Left hindlimb (tissue), 1 donor: ENCODE measurements at regions not wholly inside any gene's neighbourhood (a gene's known extent, or its start where the extent isn't known, plus 50 kb on each side); places are given as distances from the start of the nearest gene placed in this dataset.
A peak's percentile ranks its signal among the peaks of the same experiment; 100 is the strongest.
"Not testable (repeated sequence)": the region's sequence is repeated elsewhere in the genome, so short reads cannot be mapped to it uniquely, and the experiment has no call there.

Experiments
- DNase-seq: peaks from one replicate; pipeline ENCODE4 v3.0.0-alpha.2; 2018

GRCh38 chr18:55918444-55918843 lies 330.5 kb upstream of the TCF4 start:
- no peak for DNase-seq

GRCh38 chr18:55912919-55913318 lies 324.9 kb upstream of the TCF4 start:
- no peak for DNase-seq

- no peak for DNase-seq
These were observed 324.1 kb upstream of the TCF4 start for GRCh38 chr18:55912071-55912470.

DNA sequence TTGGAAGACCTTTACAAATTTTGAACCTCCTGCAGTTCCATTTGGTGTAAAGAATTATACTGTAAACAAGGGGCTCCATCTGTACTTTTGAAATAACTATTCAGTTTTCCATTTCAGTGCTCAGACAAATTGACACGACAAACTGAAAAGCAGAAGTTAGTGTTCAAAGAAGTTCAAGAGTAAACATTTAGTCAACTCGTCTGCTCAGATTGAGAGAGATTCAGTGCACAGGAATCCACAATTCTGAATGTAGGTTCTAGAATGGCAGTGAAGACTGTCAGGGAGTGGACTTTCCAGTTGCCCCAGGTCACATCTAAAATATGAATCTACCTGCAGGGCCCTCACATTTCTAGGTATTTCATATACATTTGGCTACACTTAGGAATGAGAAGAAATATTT lies 322.3 kb upstream of the TCF4 start:
- DNase-seq, result no peak

DNA sequence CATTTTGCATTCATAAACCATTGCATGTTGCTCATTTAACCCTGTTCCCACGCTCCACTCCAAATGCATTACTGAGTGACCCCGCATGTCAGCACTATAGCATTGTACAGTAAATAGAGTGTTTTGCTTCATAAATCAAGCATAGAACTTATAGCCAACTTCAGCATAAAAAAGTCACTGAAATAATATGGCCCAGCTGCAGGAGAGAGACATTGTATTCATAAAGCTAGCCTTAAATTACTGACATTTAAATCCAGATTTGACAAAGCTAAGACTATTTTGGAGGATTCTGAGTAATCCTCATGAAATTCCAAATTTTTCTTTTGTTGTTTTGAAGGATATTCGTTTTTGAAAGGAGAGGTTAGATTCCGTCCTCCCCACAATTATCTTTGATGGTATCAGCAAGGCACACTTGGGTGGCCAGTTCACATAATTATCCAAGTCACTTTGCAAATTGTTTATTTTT lies 320.9 kb upstream of the TCF4 start:
- DNase-seq, result no peak

GRCh38 chr18:55907453-55908175 lies 319.6 kb upstream of the TCF4 start:
- DNase-seq, result peak; percentile 45

- DNase-seq, result no peak
These were observed 318.5 kb upstream of the TCF4 start for GRCh38 chr18:55906536-55906935.

DNA sequence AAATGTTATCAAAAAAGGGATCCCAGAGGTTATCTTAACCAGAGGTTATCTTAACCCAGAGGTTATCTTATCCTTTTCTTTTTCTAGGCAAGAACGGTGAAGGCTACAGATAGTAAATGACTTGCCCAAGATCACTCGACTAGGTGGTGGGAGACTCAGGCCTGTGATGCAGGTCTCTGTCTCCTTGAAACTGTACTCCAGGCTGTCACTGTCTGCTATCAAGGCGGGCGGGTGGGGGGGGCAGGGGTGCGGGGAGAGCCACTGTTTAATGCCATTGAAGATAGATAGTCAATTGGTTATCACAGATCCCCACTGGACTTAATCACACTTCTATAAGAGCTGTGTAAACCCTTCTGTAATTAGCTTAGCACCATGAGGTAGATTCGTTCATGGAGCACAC lies 315.9 kb upstream of the TCF4 start:
- no peak for DNase-seq

DNA sequence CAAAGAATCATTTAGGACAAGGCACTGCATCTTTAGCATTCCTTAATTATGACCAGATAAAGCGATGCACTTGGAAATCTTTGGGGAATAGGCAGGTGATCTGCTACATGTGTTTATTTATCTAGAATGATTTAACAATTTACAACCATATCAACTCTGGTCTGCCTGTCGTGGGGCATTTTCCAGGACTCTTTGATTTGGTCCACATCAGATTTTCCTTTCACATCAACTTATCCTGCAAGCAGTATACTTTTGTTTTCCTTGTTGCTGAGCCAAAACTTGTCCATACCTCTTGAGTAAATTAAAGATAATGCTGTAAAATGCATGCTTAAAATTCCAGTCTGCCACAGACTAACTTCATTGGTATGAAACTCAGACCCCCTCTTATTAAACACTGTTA lies 312.4 kb upstream of the TCF4 start:
- no peak for DNase-seq

DNA sequence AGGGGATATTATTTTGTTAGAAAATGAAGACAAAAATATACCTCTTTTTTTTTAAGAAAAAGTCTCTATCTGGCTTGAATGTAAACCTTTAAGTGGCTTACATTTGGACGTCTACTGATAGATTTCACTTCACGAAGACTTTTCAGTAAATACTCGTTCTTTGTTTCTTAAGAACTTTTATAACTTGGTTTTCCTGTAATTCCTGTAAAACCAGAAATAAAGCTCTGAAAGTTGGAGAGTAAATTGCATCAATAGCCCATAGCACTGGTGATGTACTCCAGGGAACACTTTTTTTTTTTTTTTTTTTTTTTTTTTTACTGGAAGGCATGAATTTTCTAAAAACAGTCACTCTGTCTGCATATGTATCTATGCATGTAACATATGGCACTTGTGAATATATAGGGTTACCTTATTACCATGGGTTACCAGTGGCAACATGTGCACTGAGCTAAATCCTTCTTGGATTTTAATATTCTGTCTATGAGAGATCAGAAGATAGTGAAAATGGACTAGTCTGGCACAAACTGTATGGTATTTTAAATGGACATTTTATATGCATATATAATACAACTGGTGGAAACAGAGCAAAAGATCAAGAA lies 309.2 kb upstream of the TCF4 start:
- DNase-seq, result no peak

DNA sequence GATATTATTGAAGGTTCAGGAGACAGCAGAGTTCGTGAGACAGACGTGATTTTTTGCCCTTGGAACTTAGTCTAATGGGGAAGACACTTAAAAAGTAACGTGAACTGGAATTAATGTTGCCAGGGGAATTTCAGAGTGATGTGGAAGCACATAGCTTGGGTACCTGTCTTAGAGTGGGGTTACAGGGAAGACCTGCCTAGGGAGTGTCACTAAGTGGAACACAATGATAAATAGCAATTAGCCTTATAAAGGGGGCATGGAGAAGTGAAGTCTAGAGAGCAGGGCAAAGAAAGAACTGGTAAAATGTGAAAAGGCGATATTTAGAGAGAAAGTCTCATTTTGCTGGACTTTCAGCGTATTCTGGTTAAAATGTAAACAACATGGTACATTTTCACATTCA lies 306.0 kb upstream of the TCF4 start:
- DNase-seq, result no peak

DNA sequence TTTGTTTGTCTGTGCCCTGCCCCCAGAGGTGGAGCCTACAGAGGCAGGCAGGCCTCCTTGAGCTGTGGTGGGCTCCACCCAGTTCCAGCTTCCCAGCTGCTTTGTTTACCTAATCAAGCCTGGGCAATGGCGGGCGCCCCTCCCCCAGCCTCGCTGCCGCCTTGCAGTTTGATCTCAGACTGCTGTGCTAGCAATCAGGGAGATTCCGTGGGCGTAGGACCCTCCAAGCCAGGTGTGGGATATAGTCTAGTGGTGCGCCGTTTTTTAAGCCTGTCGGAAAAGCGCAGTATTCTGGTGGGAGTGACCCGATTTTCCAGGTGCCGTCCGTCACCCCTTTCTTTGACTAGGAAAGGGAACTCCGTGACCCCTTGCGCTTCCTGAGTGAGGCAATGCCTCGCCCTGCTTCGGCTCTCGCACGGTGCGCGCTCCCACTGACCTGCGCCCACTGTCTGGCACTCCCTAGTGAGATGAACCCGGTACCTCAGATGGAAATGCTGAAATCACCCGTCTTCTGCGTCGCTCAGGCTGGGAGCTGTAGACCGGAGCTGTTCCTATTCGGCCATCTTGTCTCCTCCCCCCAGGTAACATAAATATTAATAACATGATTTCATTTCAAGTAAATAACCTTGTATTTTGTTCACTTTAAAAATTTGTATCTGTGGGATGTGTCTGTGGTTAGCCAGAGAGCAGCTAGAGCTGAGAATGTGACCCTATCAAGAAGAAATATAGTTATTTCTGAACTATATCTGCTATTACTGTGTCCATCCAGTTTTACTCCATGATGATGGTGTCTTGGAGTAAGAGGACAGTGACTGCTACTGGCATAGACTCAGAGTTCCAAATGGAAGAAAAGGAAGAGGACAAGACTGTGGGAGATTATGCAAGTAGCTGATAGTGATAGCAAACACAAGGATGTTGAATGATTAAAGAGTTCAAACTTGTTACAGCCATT lies 305.1 kb upstream of the TCF4 start:
- DNase-seq, result not testable (repeated sequence)

DNA sequence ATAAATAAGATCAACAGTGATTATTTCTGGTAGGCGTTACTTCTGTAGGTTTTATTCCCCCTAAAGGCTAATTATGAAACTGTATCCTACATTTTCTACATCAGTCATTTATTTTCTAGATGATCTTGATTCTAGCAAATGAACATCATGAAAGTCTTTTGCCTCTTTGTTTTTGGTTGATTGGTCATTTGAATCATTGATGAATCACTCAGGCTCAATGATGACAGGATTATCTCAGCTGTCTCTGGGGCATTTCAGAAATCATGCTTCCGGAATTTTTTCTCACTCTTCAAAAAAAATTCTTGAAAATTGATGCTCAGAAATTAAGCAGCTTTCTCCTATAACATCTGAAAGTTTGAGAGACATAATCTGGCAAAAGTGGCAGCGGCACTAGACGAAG lies 298.9 kb upstream of the TCF4 start:
- DNase-seq, result no peak

- no peak for DNase-seq
These were observed 296.5 kb upstream of the TCF4 start for GRCh38 chr18:55884498-55884897.

DNA sequence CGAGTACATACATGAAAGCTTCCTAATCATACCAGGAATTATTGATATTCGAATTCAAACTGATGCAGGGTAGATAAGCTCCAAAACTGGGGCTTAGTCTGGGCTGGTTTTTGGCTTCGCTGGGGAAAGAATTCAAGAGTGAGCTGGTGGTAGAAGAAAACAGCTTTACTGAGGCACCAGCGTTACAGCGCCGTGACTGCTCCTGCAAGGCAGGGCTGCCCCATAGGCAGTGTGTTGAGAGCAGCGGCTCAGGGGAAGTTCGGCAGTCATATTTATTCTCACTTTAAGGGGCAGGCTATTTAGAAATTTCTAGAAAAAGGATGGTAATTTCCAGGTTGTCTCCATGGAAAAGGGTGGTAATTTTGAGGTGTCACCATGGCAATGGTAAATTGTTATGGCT lies 292.6 kb upstream of the TCF4 start:
- no peak for DNase-seq

DNA sequence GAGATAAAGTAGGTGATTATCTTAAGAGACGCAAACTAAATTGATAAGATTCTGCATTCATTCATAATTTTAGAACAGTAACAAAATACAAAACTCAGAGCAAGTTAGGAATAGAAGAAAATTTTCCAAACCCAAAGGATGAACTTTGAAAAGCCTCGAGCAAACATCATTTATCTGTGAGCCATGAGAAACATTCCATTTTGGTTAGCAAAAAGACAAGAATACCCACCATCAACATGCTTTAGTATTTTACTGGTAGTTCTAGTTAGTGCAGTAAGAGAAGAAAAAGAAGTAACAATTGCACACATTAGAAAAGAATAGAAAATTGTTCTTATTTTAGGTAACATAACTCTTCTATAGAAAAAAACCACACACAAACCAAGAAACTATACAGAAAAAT lies 291.3 kb upstream of the TCF4 start:
- no peak for DNase-seq

GRCh38 chr18:55878224-55878623 lies 290.2 kb upstream of the TCF4 start:
- no peak for DNase-seq

DNA sequence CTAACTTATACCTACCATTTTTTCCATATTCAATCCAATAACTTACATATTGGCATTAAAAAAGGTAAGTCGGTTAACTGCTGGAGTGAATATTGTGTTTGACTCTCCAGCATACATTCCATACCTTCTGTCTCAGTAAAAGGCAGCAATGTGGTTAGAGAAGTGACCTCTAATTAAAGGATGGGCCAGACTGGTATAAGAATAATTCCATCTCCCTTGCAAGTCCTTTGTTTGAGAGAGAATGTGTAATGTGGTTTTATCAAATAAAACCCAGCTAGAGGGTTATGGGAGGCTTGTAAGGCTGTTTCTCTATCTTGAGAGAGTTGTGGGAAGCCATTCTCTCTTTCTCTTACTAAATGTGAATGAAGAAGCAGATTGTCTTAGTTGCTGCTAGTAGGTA lies 289.3 kb upstream of the TCF4 start:
- DNase-seq, result no peak

DNA sequence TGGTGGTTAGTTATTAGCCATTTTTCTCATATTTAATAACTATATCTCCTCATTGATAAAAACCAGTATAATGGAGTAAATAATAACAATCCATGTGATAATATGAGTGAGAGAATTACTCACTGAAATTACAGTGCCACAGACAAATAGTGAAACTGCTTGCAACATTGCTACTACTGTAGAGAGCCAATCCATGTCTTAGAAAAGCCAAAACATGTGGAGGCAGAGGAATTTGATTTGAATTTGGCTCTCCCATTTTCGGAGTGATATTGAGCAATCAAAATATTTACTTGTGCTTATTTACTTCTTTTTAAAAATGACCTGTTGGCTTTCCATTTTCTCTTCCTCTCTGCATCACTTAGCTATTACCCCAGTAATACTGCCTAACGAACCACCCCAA lies 288.3 kb upstream of the TCF4 start:
- DNase-seq, result no peak

- no peak for DNase-seq
These were observed 287.4 kb upstream of the TCF4 start for GRCh38 chr18:55875371-55875901.

GRCh38 chr18:55869556-55870501 lies 281.8 kb upstream of the TCF4 start:
- peak; percentile 47 for DNase-seq

DNA sequence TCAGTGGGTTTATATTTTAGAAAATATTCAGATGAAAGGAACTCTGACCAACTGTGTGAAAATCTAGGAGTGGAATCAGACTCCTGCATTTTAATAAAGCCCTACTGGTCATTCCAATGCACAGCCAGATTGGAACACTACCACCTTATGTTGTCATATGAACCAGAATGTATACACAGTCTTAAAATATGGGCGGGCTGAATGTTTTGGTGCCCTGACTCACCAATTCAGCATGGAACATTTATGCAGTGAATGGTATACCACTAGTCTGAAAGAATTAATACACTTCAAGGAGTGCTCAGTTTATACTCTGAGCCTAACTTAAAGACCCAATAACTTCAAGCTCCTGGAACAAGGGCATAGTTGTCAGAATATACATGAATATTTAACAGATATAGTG lies 280.9 kb upstream of the TCF4 start:
- DNase-seq, result no peak
